H1 (cell line): ENCODE measurements at regions not wholly inside any gene's neighbourhood (a gene's known extent, or its start where the extent isn't known, plus 50 kb on each side); places are given as distances from the start of the nearest gene placed in this dataset.

Source experiments
- CTCF ChIP-seq, 3 experiments: IDR thresholded peaks; 1 replicate in 2 of 3; 2 replicates in 1 of 3; pipeline versions ENCODE4 v1.5.1 to v1.6.1; 2011; ENCODE audit warnings: low read length in 3 of 3, mild to moderate bottlenecking in 3 of 3, inconsistent platforms in 2 of 3, low read depth in 1 of 3, moderate library complexity in 1 of 3; ENCODE audit not compliant: insufficient read depth in 1 of 3; ENCODE audit errors: control extremely low read depth in 1 of 3
- GTF2F1 ChIP-seq: IDR thresholded peaks from 2 replicates; pipeline ENCODE4 v1.6.1; 2012; ENCODE audit warnings: low read depth, low read length, improper control_type of control experiment, borderline replicate concordance

- TF ChIP-seq CTCF (IDR thresholded peaks at IDR 0.05; ENCODE audit: control extremely low read depth in 1 of 3, insufficient read depth in 1 of 3, low read depth in 1 of 3, low read length in 3 of 3) = no peak
- TF ChIP-seq GTF2F1 = no peak
These were observed 401.8 kb downstream of the GALR1 start (continued) for GRCh38 chr18:77651441-77651840.
